Smooth muscle cell of the brain vasculature (primary cell): ENCODE measurements at regions not wholly inside any gene's neighbourhood (a gene's known extent, or its start where the extent isn't known, plus 50 kb on each side); places are given as distances from the start of the nearest gene placed in this dataset.
"Not testable (repeated sequence)": the region's sequence is repeated elsewhere in the genome, so short reads cannot be mapped to it uniquely, and the experiment has no call there.

Source experiments
- DNase-seq: peaks from one replicate; pipeline ENCODE4 v3.0.0-alpha.2; 2012; ENCODE audit warnings: low read depth, low spot score

DNA sequence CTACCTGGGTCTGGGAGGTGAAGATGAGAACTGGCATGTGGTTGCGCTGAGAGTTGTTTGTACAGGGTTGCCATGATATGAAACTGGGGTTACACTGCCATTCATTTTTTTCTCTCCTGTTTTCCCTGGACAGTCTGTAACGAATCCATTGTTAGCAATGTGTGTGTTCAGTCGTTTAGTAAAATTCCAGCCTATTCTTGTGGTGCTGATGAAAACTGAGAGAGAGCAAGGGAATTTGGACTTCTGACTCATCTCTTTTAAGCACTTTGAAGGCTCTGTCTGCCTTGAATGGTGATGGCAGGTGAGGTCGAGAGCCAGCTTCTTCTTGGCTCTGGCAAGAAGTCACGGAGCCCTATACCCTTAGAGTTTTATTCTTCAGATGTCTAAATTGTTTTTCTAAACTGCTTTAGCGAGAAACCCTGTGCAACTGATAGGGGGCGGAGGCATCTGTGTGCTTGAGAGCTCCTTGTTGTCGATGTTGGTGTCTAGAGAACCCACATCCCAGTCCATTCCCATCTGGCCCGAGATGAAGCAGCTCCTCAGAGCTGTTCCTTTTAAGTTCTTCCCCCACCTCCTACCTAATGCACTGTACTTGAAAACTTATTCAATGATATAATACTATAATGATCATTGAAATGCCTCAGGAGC is 204.4 kb downstream of the TMX1 start:
- no peak for DNase-seq

DNA sequence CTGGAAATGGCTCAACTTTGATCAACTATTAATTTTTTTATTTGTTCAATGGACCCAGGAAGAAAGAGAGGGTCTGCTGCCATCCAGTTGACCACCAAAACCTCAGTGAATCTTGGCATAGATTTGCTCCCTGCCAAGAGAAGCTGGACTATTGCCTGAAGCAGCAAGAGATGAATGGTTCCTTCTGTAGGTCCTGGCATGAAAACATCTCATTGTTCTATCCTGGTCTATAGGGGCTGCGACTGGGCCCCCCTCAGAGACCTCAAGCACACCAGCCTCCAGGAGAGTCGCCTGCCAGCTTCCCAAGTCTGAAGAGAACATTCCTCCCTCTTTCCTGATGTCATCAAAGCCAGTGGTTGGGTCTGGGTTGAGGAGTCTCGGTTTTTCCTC is 204.9 kb downstream of the TMX1 start:
- DNase-seq: no peak

DNA sequence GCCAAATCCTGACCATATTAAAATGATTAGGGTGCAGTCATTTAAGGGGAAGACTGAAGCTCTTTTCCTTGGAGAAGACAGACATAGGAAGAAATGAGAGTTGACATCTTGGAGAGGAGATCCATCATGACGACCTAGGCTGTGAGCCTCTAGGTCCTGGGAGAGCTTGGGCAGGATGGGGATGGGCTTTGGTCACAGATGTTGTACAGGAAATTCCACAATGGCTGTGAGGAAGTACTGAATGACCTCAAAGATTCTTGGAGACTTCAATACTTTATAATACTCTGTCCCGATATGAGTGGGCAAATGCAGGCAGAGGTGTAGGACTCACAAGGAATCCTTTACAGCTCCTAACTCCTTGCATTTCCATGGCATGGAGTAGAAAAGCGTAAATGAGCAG is 204.9 kb upstream of the FRMD6 start:
- no peak for DNase-seq

DNA sequence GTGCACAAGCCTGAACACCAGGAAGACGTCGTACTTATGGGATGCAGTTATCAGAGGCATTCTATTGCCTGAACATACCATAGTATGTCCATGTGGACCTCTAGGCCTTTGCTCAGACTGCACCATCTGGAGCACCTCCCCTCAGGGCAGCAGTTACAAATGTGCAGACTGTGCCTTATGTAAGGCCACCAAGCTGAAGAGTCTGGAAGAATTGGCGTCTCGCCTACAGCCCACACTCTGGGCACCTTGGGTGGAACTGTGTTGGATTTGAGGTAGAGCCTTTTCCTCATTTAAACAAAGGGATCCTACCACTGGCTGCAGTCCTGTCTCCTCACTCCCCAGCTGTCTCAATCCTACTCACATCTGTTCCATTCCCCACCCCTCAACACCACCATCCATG is 204.3 kb upstream of the FRMD6 start:
- DNase-seq: no peak

DNA sequence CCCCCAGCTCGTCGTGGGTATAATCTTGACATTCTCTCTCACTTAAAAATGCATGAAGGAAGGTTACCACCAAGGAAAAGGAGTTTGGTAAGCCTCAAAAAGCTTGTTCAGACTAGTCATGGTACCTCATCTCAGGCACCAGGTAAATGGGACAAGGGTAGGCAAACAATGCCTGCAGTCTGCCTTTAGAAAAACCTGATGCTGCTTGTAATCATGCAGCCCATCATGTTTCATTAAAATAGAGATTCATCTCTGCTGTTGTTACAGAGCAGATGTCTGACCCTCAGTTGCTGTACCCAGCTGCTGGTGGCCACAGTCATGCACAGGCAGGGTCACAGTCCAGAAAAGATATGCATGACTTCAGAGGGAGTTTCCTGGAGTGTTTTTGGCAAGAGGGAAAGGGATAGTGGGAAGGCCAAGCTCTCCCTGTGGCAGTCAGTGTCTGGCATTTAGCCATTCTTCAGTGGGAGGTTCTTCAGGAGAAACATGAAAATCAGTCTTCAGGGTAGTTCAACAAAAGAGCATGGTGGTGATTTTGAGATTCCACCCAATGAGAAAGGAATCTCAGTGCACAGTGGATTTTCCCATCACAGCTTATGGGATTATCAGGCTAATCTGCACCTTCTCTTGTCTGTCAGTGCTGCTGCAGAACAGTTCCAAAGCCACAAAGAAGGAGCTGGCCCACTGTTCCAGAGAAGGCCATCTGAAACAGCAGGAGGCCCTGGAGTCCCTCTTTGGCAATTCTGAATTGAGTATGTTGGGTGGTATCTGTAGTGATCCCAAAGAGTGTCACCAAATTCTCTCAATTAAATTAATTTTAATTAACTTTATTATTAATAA is 202.7 kb upstream of the FRMD6 start:
- DNase-seq: no peak

DNA sequence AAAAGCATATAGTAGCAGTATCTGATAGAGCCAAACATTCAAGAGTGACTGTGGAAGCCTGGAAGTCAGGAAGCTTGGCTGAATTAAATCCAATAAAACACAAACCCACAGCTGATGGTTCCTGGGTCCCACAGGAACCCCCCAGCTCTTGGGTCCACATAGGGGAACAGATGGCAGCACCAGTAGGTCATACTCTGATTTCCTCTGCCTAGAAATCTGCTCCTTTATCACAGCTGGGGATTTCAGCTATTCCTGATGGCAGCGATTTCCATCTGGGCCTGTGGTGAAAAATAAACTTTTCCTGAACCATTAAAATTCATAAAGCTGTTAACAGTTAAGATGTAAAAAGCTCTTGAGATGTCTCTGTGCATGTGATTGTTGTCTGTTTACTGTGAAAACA is 202.0 kb upstream of the FRMD6 start:
- no peak for DNase-seq

DNA sequence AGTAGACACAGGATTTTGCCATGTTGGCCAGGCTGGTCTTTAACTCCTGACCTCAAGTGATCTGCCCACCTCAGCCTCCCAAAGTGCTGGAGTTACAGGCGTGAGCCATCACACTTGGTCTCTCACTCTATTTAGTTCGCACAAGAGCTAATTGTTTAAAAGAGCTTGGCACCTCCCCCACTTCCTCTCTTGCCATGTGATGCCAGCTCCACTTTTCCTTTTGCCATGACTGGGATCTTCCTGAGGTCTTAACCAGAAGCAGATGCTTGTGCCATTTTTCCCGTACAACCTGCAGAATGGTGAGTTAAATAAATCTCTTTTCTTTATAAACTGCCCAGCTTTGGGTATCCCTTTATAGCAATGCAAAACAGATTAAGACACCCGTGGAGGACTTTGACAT is 200.1 kb upstream of the FRMD6 start:
- no peak for DNase-seq

DNA sequence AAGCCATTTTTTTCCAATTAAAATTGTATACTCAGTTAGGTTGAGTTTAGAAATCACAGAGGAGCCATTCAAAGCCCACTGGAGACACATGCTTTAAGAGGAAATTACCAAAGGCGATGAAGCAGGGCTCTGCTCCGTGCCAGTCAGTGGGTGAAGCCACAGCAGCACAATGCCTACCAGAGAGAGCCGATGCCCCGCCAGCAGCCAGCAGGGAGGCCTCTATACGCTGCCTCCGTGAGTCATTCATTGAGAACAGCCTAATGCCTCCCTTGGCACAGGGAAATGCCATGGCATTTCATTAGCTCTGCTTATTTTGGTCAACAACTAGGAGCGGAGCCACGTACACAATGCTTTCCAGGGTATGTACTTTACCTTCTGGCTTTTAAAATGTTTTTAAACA is 197.8 kb upstream of the FRMD6 start:
- DNase-seq: no peak

DNA sequence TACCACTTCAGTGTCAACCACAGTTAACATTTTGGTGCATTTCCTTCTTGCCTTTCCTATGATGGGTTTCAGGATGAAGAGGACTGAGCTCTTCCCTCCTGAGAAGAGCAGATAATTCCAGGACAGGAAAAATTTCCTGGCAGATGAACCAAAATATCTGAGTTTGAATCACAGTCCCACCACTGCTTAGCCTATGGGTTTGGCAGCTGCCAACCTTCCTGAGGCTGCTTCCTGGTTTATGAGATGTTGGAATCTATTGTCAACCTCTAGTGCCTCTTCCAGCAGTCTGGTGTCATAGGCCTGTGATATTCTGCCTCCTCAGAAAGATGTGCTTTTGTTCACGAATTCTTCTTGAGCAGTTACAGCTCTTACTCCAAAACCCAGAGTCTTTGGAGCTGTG is 197.4 kb upstream of the FRMD6 start:
- no peak for DNase-seq

DNA sequence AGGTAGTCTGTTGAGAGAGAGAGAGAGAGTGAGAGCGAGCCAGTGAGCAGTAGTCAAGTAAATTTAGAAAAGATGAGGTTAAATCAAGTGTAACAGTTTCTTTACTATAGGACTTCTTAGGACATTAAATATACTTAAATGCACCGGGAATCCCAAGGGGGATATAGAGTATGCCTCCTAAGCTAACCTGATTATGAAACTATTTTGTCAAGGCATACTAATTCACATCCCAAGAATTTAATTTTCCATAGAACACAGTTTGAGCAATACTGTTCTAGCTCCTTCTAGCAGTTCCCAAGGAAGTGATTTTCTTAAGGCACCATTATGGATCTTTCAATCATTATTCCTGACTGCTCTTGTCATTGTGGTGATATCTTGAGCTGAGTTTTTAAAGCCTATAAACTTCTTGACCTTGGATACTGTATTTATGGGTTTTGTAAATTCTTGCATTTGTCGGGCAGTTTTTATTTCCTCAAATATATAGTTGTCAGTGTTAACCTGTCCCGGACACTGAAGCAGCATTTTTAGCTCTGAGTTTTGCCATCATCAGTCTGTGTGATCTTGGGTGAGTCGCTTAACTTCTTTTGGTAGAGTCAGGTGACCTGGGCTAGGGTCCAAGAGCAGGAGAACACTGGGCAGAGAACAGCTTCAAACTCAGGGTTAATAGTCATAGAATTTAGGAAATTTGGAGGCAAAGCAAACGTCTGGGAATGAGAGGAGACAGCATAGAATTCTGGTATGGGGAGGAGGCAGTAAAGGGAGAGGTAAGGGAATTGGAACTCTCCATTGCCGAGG is 196.5 kb upstream of the FRMD6 start:
- DNase-seq: no peak

DNA sequence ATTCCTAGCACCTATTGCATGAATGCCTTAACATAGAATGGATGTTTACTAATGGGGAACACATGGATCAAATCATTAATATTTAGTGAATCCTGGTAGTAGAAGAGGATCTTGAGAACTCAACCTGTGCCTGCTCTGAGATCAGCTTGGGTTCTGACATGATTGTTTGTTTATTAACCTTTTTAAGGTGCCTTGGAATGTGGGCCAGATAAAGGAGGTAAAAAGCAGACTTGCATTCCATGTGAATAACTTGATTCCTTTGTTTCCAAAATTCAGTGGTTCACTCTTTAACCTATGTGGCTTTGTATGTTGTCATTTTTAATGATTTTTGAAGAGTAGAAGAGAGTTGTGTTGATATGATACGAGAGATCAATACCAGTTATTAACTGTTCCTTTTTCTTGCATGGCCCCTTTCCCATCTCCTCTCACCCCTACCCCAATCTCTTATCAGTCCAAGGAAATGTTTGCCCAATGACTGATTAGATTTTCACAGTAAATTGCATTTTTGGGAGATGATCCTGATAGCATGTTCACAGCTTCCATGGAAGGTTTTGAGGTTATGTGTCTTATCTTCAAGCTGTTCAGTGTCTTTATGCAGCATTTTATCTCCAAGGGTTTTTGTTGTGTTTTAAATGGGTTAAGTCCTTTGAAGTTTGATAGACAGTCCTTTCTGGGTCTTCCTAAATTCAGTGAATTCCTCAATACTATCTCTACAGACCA is 193.7 kb upstream of the FRMD6 start:
- DNase-seq: no peak

DNA sequence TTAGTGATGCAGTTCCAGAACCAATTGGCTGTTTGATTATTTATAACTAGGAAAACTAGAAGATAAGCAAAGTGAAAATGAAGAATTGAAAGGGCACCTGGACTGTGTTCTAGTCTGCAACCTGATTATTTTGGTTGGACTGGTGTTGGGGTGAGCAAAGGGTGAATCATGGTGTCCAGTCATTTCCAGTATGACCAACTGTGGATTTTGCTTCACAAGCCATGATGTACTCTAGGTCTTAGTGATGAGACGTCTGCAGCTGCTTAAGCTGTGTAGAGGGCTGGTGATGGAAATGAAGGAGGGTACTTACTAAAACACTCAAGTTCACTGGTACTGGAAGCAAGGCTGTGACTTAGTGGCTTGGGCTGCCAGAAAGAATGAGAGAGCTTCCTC is 193.2 kb upstream of the FRMD6 start:
- DNase-seq: no peak

DNA sequence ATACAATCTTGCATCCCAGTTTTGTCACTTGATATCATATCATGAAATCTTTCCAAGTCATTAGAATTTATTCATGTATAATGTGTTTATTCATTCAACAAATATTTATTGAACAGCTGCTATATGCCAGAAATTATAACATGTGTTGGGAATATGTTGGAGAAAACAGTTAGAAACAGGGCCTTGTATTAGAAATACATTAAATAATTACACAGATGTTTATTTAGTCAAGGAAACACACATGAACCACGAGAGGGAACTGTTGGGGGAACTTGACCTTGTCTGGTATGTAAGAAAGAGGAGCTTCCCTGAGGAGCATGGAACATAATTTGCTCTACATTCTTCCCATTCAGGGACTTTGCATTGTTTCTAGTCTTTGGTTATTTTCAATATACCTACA is 191.7 kb upstream of the FRMD6 start:
- DNase-seq: no peak

DNA sequence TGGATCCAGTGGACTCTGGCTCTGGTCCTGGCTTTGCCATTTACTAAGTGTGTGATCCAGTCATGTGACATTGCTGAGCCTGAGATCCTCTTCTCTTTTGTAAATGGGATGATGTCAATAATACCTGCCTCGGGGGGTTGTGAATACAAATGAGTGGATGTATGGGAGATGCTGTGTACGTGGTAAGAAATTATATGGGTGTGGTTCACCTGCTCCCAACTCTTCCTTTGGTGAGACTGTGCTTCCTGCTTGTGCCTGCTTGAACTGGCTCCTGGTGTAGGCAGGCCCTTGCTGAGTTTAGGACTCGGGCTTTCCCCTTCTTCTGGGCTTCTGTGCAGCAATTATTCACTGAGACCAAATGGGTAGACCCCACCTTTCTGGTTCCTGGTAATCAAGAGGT is 189.5 kb upstream of the FRMD6 start:
- no peak for DNase-seq

DNA sequence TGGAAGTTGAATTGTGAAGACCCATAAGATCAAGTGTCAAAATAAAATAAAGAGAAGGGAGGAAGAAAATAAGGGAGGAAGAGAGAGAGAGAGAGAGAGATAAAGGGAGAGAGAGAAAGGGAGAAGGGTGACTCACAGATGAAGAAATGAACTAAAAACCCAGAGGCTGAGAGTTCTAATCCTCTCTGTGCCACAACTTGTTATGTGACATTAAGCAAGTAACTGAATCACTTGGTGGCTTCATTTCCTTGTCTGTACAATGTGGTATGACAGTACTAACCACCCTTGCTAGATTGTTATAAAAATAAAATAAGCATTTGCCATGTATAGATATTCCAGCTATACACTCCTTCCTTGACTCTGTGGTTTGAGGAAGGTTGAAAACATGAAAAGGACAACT is 189.0 kb upstream of the FRMD6 start:
- DNase-seq: no peak

DNA sequence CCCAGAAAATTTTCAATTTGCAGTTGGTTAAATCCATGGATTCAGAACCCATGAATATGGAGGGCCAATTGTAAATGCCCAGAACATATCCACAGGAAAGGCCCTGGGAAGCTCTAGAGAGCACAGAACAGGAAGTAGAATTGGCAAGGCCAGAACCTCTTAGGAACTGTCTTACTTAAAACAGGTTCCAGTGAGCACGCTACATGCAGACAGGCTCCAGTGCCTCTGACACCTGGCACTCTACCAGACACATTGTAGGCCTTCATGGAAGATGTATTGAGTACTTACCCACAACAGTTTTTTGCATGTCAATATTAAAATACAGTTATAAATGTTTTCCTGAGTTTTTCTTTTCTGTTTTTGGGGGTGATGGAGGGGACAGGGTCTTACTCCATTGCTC is 188.2 kb upstream of the FRMD6 start:
- DNase-seq: no peak

DNA sequence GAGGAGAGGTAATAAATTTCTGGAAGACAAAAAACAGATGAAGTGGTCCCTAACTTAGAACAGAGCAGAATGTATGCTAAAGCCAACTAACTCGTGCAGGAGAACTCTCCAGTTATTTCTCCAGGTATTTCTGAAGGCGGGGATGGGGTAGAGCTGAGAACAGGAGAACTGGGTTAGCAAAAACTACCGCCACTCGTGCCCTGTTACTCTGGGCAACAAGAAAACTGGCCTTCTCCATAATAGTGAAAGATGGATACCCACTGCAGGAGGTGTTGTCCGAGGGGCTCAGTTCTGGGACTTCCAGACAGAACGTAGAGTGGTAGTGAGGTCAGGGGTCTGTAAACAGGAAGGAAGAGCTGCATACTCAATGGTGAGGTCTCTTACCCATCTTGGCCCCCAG is 187.3 kb upstream of the FRMD6 start:
- DNase-seq: no peak

DNA sequence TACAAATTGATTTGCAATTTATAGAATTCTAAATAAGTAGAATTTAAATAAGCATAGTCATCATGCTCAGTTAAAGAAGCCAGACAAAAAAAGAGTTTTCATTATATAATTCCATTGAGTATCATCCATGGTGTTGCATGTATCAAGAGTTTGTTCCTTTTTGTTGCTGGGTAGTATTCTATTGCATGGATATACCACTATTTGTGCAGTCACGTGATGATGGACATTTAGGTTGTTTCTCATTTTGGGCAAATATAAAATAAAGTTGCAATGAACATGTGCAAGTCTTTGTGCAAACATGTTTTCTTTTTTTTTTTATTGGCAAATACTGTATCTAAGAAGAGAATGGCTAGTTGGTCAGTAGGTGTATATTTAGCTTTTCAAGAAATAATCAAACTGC is 186.2 kb upstream of the FRMD6 start:
- DNase-seq: no peak

DNA sequence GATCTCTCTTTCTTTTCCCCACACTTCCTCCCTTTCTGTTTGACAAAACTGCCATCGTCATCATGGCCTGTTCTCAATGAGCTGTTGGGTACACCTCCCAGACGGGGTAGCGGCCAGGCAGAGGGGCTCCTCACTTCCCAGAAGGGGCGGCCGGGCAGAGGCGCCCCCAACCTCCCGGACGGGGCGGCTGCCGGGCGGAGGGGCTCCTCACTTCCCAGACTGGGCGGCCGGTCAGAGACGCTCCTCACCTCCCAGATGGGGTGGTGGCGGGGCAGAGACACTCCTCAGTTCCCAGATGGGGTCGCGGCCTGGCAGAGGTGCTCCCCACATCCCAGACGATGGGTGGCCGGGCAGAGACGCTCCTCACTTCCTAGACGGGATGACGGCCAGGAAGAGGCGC is 184.3 kb upstream of the FRMD6 start:
- not testable (repeated sequence) for DNase-seq

DNA sequence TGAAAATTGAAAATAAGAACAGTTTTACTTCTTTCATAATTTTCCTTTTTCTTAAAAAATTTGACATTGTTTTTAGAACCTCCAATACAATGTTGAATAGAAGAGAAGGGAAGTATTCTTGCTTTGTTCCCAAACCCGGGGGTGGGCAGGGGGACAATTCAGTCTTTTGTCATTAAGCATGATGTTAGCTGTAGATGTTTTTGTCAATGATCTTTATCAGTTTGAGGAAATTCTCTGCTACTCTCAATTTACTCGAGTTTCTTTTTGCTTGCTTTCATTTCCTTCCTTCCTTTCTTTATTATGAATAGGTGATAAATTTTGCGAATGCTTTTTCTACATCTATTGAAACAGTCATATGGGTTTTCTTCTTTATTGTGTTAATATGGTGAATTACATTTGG is 183.2 kb upstream of the FRMD6 start:
- DNase-seq: no peak

DNA sequence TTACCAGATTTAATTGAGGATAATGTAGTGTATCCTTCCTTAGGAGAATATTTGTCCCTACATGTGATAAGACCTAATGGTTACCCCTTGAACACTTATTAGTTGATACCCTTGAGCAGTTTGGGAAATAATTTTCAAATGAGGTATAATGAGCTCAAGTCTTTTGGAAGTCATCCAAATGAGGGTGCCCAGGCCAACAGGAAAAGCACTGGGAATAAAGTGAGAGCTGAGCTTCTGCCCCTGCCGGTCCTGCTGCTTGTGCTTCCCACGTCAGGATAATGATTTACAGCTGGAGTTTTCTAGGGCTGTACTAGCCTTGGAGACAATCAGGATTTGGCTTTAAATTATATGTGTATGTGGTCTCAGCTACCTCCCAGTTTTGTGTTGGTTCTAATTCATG is 178.8 kb upstream of the FRMD6 start:
- DNase-seq: no peak

DNA sequence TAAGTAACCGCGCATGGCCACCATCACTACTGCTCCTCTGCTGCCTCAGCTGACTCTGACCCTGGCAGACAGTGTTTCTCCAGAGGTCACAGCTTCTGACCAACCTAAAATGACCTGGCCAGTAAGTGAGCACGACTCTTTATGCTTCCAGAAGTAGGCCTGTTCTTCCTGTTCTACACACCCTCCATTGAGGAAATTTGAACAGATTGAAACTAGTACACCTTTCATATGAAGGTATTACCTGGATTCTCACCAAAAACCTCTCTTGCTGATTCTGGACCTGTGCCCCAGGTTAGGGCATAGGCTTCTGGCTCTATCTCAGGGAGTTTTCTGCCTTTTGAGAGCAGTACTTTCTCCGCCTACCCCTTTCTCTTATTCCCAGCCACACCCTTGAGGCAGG is 178.4 kb upstream of the FRMD6 start:
- DNase-seq: no peak
